Smooth muscle cell (in vitro differentiated cells): ENCODE measurements at regions not wholly inside any gene's neighbourhood (a gene's known extent, or its start where the extent isn't known, plus 50 kb on each side); places are given as distances from the start of the nearest gene placed in this dataset.

ENCODE experiments used
- DNase-seq: peaks from one replicate; lab custom pipeline; 2025; ENCODE audit not compliant: unreplicated experiment; lab: John Stamatoyannopoulos, UW
- H2AFZ ChIP-seq: fragments of 200-600 bp; sonication (generic); 2 replicates; pipeline ENCODE4 v1.6.0; 2016; ENCODE audit warnings: antibody characterized with exemption, low read depth, mild to moderate bottlenecking
- H3F3A ChIP-seq: fragments of 200-600 bp; sonication (generic); 2 replicates; pipeline ENCODE4 v1.6.0; 2017; ENCODE audit warnings: antibody characterized with exemption, low read depth
- H3K27ac ChIP-seq: fragments of 200-600 bp; sonication (generic); 2 replicates; pipeline ENCODE4 v1.5.1; 2016; ENCODE audit warnings: low read depth, mild to moderate bottlenecking
- H3K27me3 ChIP-seq: fragments of 200-600 bp; sonication (generic); 2 replicates; pipeline ENCODE4 v1.6.1; 2016; ENCODE audit warnings: low read depth, mild to moderate bottlenecking
- H3K36me3 ChIP-seq: fragments of 200-600 bp; sonication (generic); 2 replicates; pipeline ENCODE4 v1.5.1; 2016; ENCODE audit warnings: low read depth
- H3K4me1 ChIP-seq: fragments of 200-600 bp; sonication (generic); 2 replicates; pipeline ENCODE4 v1.5.1; 2016; ENCODE audit warnings: low read depth
- H3K4me2 ChIP-seq: fragments of 200-600 bp; sonication (generic); 2 replicates; pipeline ENCODE4 v1.6.0; 2016; ENCODE audit warnings: mild to moderate bottlenecking
- H3K4me3 ChIP-seq: fragments of 200-600 bp; sonication (generic); 2 replicates; pipeline ENCODE4 v1.5.1; 2016; ENCODE audit warnings: mild to moderate bottlenecking
- H3K79me2 ChIP-seq: fragments of 200-600 bp; sonication (generic); 2 replicates; pipeline ENCODE4 v1.6.0; 2016; ENCODE audit warnings: low read depth, mild to moderate bottlenecking
- H3K9ac ChIP-seq: fragments of 200-600 bp; sonication (generic); 2 replicates; pipeline ENCODE4 v1.6.0; 2016; ENCODE audit warnings: low read depth
- H3K9me3 ChIP-seq: fragments of 200-600 bp; sonication (generic); replicated peaks from 2 replicates; pipeline ENCODE4 v1.5.1; 2016; ENCODE audit warnings: low read depth
- H4K20me1 ChIP-seq: fragments of 200-600 bp; sonication (generic); 2 replicates; pipeline ENCODE4 v1.6.0; 2016; ENCODE audit warnings: low read depth
- WGBS: methylation state at CpG from one replicate; pipeline ENCODE4 v1.1.7; 2016; ENCODE audit warnings: low lambda C conversion rate; 5-methylcytosine and 5-hydroxymethylcytosine counted together
- TF ChIP-seq, protein P1 (sequence below): fragments of 200-600 bp; sonication (generic); IDR thresholded peaks from 2 replicates; pipeline ENCODE4 v1.5.1; 2017; ENCODE audit warnings: borderline replicate concordance, mild to moderate bottlenecking, antibody characterized with exemption; ENCODE audit not compliant: insufficient read depth, poor library complexity, severe bottlenecking

DNA sequence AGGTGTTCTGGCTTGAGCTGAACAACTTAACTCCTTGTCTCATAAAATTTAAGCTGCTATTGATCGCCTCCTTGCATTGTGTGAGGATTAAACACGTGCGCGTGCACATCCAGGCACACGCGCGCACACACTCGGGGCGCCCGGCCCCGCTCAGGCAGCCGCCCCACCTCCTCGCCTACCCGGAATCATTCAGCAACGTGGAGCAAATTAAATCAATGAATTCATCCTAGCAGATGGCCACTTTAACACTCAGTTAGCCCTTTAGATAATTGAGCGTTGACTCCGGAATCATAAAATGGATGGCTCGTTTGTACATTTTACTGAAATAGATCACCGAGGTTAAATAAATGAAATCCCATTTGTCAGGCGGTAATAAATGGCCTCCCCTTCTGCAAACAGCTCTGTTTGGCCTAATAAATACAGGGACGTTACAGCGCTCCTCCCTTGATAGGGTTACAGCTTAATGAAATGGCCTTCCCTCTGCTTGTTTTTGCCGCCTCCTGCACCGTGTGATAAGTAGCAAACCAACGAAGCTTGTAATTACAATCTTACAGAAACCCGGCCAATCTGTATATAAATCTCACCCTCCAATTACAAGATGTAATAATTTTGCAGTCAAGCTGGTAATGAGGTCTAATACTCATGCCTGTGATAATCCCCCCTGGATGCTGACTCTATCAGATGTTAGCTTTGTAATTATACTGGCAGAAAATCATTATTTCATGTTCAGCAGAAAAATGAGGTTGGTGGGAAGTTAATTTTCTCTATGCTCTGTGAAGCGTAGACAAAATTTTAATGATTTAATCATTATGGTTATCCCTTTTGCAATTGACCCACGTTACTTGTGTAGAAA is 229.7 kb upstream of the IRX4 start:
- DNase-seq: no peak
- Histone ChIP-seq H3K27me3 (no peaks in the 10 kb centered on the region), H3K79me2 (no peaks in the 10 kb centered on the region), H3K36me3 (no peaks in the 10 kb centered on the region), H3K4me3 (no peak overlapping the region), H3K4me2 (no peak overlapping the region), H3K4me1 (no peaks in the 10 kb centered on the region), H3K9ac (no peak overlapping the region), H3K9me3 (no peaks in the 10 kb centered on the region), H4K20me1 (no peaks in the 10 kb centered on the region), H3K27ac (no peak overlapping the region), H3F3A (no peaks in the 10 kb centered on the region), H2AFZ (no peak overlapping the region)
- 94% methylated on average over 28 of the region's 28 CpGs for WGBS
- TF ChIP-seq, protein P1, sequence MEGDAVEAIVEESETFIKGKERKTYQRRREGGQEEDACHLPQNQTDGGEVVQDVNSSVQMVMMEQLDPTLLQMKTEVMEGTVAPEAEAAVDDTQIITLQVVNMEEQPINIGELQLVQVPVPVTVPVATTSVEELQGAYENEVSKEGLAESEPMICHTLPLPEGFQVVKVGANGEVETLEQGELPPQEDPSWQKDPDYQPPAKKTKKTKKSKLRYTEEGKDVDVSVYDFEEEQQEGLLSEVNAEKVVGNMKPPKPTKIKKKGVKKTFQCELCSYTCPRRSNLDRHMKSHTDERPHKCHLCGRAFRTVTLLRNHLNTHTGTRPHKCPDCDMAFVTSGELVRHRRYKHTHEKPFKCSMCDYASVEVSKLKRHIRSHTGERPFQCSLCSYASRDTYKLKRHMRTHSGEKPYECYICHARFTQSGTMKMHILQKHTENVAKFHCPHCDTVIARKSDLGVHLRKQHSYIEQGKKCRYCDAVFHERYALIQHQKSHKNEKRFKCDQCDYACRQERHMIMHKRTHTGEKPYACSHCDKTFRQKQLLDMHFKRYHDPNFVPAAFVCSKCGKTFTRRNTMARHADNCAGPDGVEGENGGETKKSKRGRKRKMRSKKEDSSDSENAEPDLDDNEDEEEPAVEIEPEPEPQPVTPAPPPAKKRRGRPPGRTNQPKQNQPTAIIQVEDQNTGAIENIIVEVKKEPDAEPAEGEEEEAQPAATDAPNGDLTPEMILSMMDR: no peak

DNA sequence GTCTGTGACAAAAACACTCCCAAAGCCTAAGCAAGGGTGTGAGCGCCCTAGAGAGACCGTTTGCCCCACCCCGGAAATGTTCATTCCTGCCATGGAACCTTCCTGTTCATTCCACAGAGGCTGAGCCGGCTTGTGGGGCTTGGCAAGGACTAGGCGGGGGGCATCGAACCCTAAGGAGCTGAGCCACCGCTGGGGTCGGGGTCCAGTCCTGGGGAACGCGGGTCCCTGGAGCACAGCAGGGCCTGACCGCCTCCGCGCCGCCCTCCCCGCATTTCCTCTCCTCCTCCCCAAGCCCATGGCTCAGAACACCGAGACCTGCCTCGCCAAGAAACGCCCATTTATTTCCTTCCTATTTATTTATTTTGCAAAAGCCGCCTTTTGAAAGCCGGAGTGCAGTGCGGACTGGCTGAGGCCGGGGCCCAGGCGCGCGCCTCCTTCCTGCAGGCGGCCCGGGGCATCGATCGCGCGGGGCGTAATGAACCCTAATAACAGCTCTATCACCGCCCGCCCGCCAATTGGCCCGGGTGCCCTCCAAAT is 228.9 kb upstream of the IRX4 start:
- H3K27ac ChIP-seq: no peak overlapping the region
- H3K9ac ChIP-seq: no peak overlapping the region
- no peaks in the 10 kb centered on the region for H3K79me2 ChIP-seq
- H4K20me1 ChIP-seq: no peaks in the 10 kb centered on the region
- H3K4me1 ChIP-seq: no peaks in the 10 kb centered on the region
- H3K4me2 ChIP-seq: no peak overlapping the region
- no peaks in the 10 kb centered on the region for H3K9me3 ChIP-seq
- TF ChIP-seq, protein P1: no peak
- H3K4me3 ChIP-seq: no peak overlapping the region
- H3K27me3 ChIP-seq: no peaks in the 10 kb centered on the region
- H3K36me3 ChIP-seq: no peaks in the 10 kb centered on the region
- no peak overlapping the region for H2AFZ ChIP-seq
- H3F3A ChIP-seq: no peaks in the 10 kb centered on the region
- WGBS: 96% methylated on average over 35 of the region's 36 CpGs
- no peak for DNase-seq

DNA sequence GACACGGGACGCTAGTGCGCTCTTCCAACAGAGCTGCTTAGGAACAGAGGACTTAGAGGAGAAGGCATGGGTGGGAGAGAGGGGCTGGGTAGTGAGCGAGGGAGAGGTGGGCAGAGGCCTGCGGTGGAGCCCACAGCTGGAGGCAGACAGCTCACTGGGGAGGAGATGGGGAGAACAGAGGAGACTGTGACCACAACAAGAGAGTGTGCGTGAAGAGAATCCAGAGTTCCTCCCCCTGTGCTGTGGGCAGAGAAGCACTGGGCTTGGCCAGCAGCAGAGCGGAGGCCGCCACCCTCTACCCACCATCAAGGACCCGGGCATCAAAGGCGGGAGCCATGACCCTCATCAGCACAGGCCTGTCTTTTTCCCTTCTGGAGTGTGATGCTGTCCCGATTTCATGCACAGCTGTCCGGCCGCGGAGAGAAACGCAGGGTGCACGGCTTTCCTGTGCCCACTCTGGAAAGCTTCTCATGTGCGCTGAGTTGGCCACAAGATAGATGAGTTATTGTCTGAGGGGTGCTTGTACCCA is 228.3 kb upstream of the IRX4 start:
- Histone ChIP-seq H2AFZ (no peak overlapping the region), H3K79me2 (no peaks in the 10 kb centered on the region), H3K27ac (no peak overlapping the region), H3K4me1 (no peaks in the 10 kb centered on the region), H3K4me2 (no peak overlapping the region), H3K4me3 (no peak overlapping the region), H3K27me3 (no peaks in the 10 kb centered on the region), H3K36me3 (no peaks in the 10 kb centered on the region), H4K20me1 (no peaks in the 10 kb centered on the region), H3K9me3 (no peaks in the 10 kb centered on the region), H3F3A (no peaks in the 10 kb centered on the region), H3K9ac (no peak overlapping the region)
- TF ChIP-seq, protein P1: no peak
- 92% methylated on average over 17 of the region's 17 CpGs for WGBS
- DNase-seq: no peak
